IMR-90 (cell line): ENCODE measurements at regions not wholly inside any gene's neighbourhood (a gene's known extent, or its start where the extent isn't known, plus 50 kb on each side); places are given as distances from the start of the nearest gene placed in this dataset.

Experiments
- ATAC-seq: fragments of 200-7000 bp; cut with Tn5 transposase; 2 replicates; pipeline ENCODE4 v1.9.1; 2020; ENCODE audit warnings: low read depth, mild to moderate bottlenecking, moderate library complexity
- BruUV-seq: library from RNA; stranded (reverse); fragments of 400-500 nt; replicated peaks from 2 replicates; lab custom pipeline; 2021; lab: Mats Ljungman, UMichigan
- CTCF ChIA-PET: fragments of 300-600 bp; formaldehyde crosslinking; extraction: SDS; loops from one replicate; lab custom pipeline; 2021; ENCODE audit warnings: antibody characterized with exemption; lab: Yijun Ruan, JAX
- POLR2A ChIA-PET: fragments of 300-600 bp; sonication (Branson Sonifier 250); formaldehyde crosslinking; loops from one replicate; lab custom pipeline; 2022; ENCODE audit warnings: antibody characterized with exemption; ENCODE audit not compliant: unreplicated experiment; lab: Charles Lee
- DNase-seq: peaks from one replicate; pipeline ENCODE4 v3.0.0; 2013
- H2AFZ ChIP-seq: replicated peaks from 2 replicates; pipeline ENCODE3; 2013; ENCODE audit warnings: low read length, mild to moderate bottlenecking; ENCODE audit not compliant: poor library complexity
- H2AK5ac ChIP-seq: 2 replicates; pipeline ENCODE4 v1.6.1; 2013; ENCODE audit warnings: low read depth, low read length, inconsistent platforms
- H2AK9ac ChIP-seq: replicated peaks from 2 replicates; pipeline ENCODE3; 2013; ENCODE audit warnings: mild to moderate bottlenecking, low read depth, low read length, moderate library complexity; ENCODE audit not compliant: poor library complexity
- H2BK120ac ChIP-seq: 2 replicates; pipeline ENCODE4 v1.6.1; 2013; ENCODE audit warnings: low read depth, low read length, inconsistent platforms
- H2BK15ac ChIP-seq: 3 replicates; pipeline ENCODE4 v1.6.1; 2013; ENCODE audit warnings: low read depth, low read length, inconsistent platforms
- H2BK20ac ChIP-seq: 2 replicates; pipeline ENCODE4 v1.6.1; 2013; ENCODE audit warnings: low read depth, mild to moderate bottlenecking, inconsistent platforms, low read length, moderate library complexity
- H2BK5ac ChIP-seq: 2 replicates; pipeline ENCODE4 v1.6.1; 2013; ENCODE audit warnings: mild to moderate bottlenecking, low read depth, low read length, inconsistent platforms; ENCODE audit not compliant: poor library complexity, severe bottlenecking
- H3K14ac ChIP-seq: replicated peaks from 2 replicates; pipeline ENCODE4 v1.6.1; 2013; ENCODE audit warnings: low read depth, low read length, inconsistent platforms
- H3K18ac ChIP-seq: 2 replicates; pipeline ENCODE4 v1.6.1; 2013; ENCODE audit warnings: low read depth, low read length, control low read depth
- H3K23ac ChIP-seq: 2 replicates; pipeline ENCODE4 v1.6.1; 2013; ENCODE audit warnings: low read depth, low read length, inconsistent platforms
- H3K27ac ChIP-seq: 2 replicates; pipeline ENCODE4 v1.5.1; 2013; ENCODE audit warnings: mild to moderate bottlenecking, control low read depth, low read length; ENCODE audit not compliant: insufficient read depth
- H3K27me3 ChIP-seq: 2 replicates; pipeline ENCODE4 v1.6.1; 2013; ENCODE audit warnings: low read length; ENCODE audit not compliant: control insufficient read depth, insufficient read depth
- H3K36me3 ChIP-seq: 2 replicates; pipeline ENCODE4 v1.6.1; 2013; ENCODE audit warnings: low read length, mixed read lengths; ENCODE audit not compliant: control insufficient read depth, insufficient read depth
- H3K4ac ChIP-seq: 2 replicates; pipeline ENCODE4 v1.6.1; 2013; ENCODE audit warnings: low read depth, low read length, inconsistent platforms
- H3K4me1 ChIP-seq: 2 replicates; pipeline ENCODE4 v1.6.1; 2013; ENCODE audit warnings: low read length, mixed read lengths; ENCODE audit not compliant: control insufficient read depth, insufficient read depth
- H3K4me2 ChIP-seq: 2 replicates; pipeline ENCODE4 v1.6.1; 2013; ENCODE audit warnings: low read depth, mild to moderate bottlenecking, control low read depth, low read length, moderate library complexity
- H3K4me3 ChIP-seq: 2 replicates; pipeline ENCODE4 v1.5.1; 2013; ENCODE audit warnings: low read depth, mild to moderate bottlenecking, control low read depth, low read length, moderate library complexity; ENCODE audit not compliant: insufficient read depth
- H3K56ac ChIP-seq: 2 replicates; pipeline ENCODE4 v1.6.1; 2013; ENCODE audit warnings: low read length, inconsistent platforms; ENCODE audit not compliant: insufficient read depth; ENCODE audit errors: extremely low read depth
- H3K79me1 ChIP-seq, 2 experiments: 2 replicates each; pipeline ENCODE4 v1.6.1; 2013; ENCODE audit warnings: low read length in 2 of 2, inconsistent platforms in 1 of 2, low read depth in 1 of 2
- H3K9ac ChIP-seq: 2 replicates; pipeline ENCODE4 v1.6.1; 2013; ENCODE audit warnings: low read depth, low read length, control low read depth
- H3K9me1 ChIP-seq: 2 replicates; pipeline ENCODE4 v1.6.1; 2013; ENCODE audit warnings: low read length, inconsistent platforms; ENCODE audit not compliant: insufficient read depth
- H3K9me3 ChIP-seq: 2 replicates; pipeline ENCODE4 v1.6.1; 2013; ENCODE audit warnings: low read length; ENCODE audit not compliant: control insufficient read depth, insufficient read depth
- H4K20me1 ChIP-seq: 2 replicates; pipeline ENCODE4 v1.6.1; 2013; ENCODE audit warnings: low read length, inconsistent platforms; ENCODE audit not compliant: insufficient read depth
- H4K5ac ChIP-seq: 2 replicates; pipeline ENCODE4 v1.6.1; 2013; ENCODE audit warnings: mild to moderate bottlenecking, low read depth, low read length, control low read depth
- H4K8ac ChIP-seq, 2 experiments: 2 replicates each; pipeline ENCODE4 v1.6.1; 2013; ENCODE audit warnings: low read depth in 2 of 2, low read length in 2 of 2, control low read depth in 1 of 2, inconsistent platforms in 1 of 2
- H4K91ac ChIP-seq: 2 replicates; pipeline ENCODE4 v1.6.1; 2013; ENCODE audit warnings: low read depth, low read length, inconsistent platforms; ENCODE audit not compliant: insufficient read depth
- BHLHE40 ChIP-seq: fragments of 150-350 bp; IDR thresholded peaks from 2 replicates; pipeline ENCODE4 v1.6.1; 2016; ENCODE audit warnings: mild to moderate bottlenecking, low read depth, low read length
- CHD1 ChIP-seq: IDR thresholded peaks from 2 replicates; pipeline ENCODE4 v1.6.1; 2012; ENCODE audit warnings: low read depth, low read length, improper control_type of control experiment
- CTCF ChIP-seq: conservative IDR thresholded peaks from 2 replicates; pipeline ENCODE4 v1.5.1; 2012; ENCODE audit warnings: mild to moderate bottlenecking, low read depth, low read length, improper control_type of control experiment
- MXI1 ChIP-seq: IDR thresholded peaks from 2 replicates; pipeline ENCODE4 v1.6.1; 2012; ENCODE audit warnings: low read depth, mild to moderate bottlenecking, low read length, moderate library complexity, borderline replicate concordance
- NFE2L2 ChIP-seq: fragments of 150-350 bp; IDR thresholded peaks from 2 replicates; pipeline ENCODE4 v1.6.1; 2016; ENCODE audit warnings: low read depth, mild to moderate bottlenecking, low read length
- POLR2A ChIP-seq: IDR thresholded peaks from 2 replicates; pipeline ENCODE4 v1.6.1; 2012; ENCODE audit warnings: mild to moderate bottlenecking, low read depth, low read length
- RFX5 ChIP-seq: IDR thresholded peaks from 2 replicates; pipeline ENCODE4 v1.8.0; 2012; ENCODE audit warnings: low read depth, mild to moderate bottlenecking, low read length, moderate library complexity
- WGBS, 2 experiments: methylation state at CpG; one replicate each; pipeline versions ENCODE4 v1.1.5 to v1.1.7; 2013; ENCODE audit warnings: missing lambda C conversion rate in 2 of 2; ENCODE audit not compliant: insufficient read length in 1 of 2; ENCODE audit errors: extremely low coverage in 2 of 2; 5-methylcytosine and 5-hydroxymethylcytosine counted together
- dilution Hi-C: fragments of 300-500 bp; cut with HindIII; formaldehyde crosslinking; loops from one replicate; pipeline ENCODE4 v1.14.3; 2018; ENCODE audit warnings: low sequenced_read_pairs; ENCODE audit not compliant: unreplicated experiment
- in situ Hi-C: fragments of 300-500 bp; cut with MboI; formaldehyde crosslinking; loops from 3 replicates; pipeline ENCODE4 v1.14.3; 2019; ENCODE audit warnings: low sequenced_read_pairs, inconsistent platforms, mixed read lengths
- intact Hi-C: fragments of 100-400 bp; cut with micrococcal nuclease; formaldehyde crosslinking; loops from 2 replicates; pipeline ENCODE4 v1.10.0; 2022
- TF ChIP-seq, protein P1 (sequence below): fragments of 150-350 bp; IDR thresholded peaks from 2 replicates; pipeline ENCODE4 v1.6.1; 2017; ENCODE audit warnings: mild to moderate bottlenecking, antibody characterized with exemption, low read length, low read depth

DNA sequence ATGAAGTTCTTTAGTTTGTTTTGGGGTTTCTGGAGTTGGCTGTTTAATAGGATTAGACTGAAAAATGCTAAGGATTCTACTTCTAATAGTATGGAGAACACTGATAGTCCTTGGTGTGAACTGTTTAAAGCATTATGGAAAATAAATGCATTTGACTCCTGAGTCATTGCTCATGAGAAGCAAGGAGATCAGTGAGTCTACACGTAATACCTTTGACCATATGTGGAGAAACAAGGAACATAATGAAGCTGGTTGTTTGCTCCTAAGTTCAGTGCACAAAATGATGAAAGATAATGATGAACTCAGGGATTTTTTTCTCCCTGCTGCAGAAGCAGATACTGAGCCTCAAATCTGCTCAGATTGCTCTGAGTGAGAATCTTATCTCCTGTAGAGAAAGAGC is 158.9 kb upstream of the COL11A1 start:
- H3K4me3 ChIP-seq, result no peak overlapping the region
- no peaks in the 10 kb centered on the region for H4K20me1 ChIP-seq
- dilution Hi-C loops, result no loop called here
- TF ChIP-seq NFE2L2 (no peak), BHLHE40 (no peak), CTCF (no peak), RFX5 (no peak), POLR2A (no peak), CHD1 (no peak), MXI1 (no peak)
- TF ChIP-seq, protein P1, sequence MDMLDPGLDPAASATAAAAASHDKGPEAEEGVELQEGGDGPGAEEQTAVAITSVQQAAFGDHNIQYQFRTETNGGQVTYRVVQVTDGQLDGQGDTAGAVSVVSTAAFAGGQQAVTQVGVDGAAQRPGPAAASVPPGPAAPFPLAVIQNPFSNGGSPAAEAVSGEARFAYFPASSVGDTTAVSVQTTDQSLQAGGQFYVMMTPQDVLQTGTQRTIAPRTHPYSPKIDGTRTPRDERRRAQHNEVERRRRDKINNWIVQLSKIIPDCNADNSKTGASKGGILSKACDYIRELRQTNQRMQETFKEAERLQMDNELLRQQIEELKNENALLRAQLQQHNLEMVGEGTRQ, result no peak
- no peak overlapping the region for H4K91ac ChIP-seq
- 0 out of 2 replicates have a peak overlapping the region, but pooled peaks have one; percentile 1 for H2BK20ac ChIP-seq
- no peak overlapping the region for H3K14ac ChIP-seq
- H2BK15ac ChIP-seq, result no peak overlapping the region
- in situ Hi-C loops, result no loop called here
- H3K4me1 ChIP-seq, result peaks cover 10% of the 10 kb centered on the region
- H2AK5ac ChIP-seq, result no peak overlapping the region
- H2AK9ac ChIP-seq, result no peak overlapping the region
- H2BK120ac ChIP-seq, result no peak overlapping the region
- H3K4ac ChIP-seq, result 0 out of 2 replicates have a peak overlapping the region, but pooled peaks have one; percentile 19
- no peak overlapping the region for H2AFZ ChIP-seq
- H3K4me2 ChIP-seq, result no peak overlapping the region
- ATAC-seq (no peak; the same call in 1 of the 2 replicates), DNase-seq (peak; percentile 47)
- H2BK5ac ChIP-seq, result peak overlapping the region; percentile 5
- no peak overlapping the region for H4K8ac ChIP-seq
- no TSS peak for BruUV-seq
- no peaks in the 10 kb centered on the region for H3K9me3 ChIP-seq
- no peak overlapping the region for H3K27ac ChIP-seq
- H3K9ac ChIP-seq, result no peak overlapping the region
- ChIA-PET CTCF (interaction anchor here (0.8 kb wide), 1 partner anchor 14 kb away, joined by 3 read pairs; no protein-coding TSS in a partner anchor), POLR2A (no interaction called here)
- H3K18ac ChIP-seq, result peak overlapping the region; percentile 8; the same call in 1 of the 2 replicates
- WGBS, 2 experiments, result no CpG with 5 or more reads among the region's 1 CpG
- H3K36me3 ChIP-seq, result no peaks in the 10 kb centered on the region
- no peak overlapping the region for H3K23ac ChIP-seq
- H3K9me1 ChIP-seq, result no peaks in the 10 kb centered on the region
- intact Hi-C loops, result no loop called here
- peak overlapping the region; percentile 37; the same call in 1 of the 2 replicates for H4K5ac ChIP-seq
- H3K56ac ChIP-seq, result no peak overlapping the region
- no peaks in the 10 kb centered on the region for H3K27me3 ChIP-seq
- H3K79me1 ChIP-seq, result no peaks in the 10 kb centered on the region
